HepG2 (cell line): ENCODE measurements at regions not wholly inside any gene's neighbourhood (a gene's known extent, or its start where the extent isn't known, plus 50 kb on each side); places are given as distances from the start of the nearest gene placed in this dataset.

ENCODE experiments used
- ATAC-seq: fragments of 200-7000 bp; cut with Tn5 transposase; 3 replicates; pipeline ENCODE4 v1.9.1; 2020; ENCODE audit warnings: mild to moderate bottlenecking, moderate library complexity
- BruUV-seq: library from RNA; stranded (reverse); fragments of 400-500 nt; replicated peaks from 2 replicates; lab custom pipeline; 2021; lab: Mats Ljungman, UMichigan
- CTCF ChIA-PET: fragments of 300-600 bp; formaldehyde crosslinking; extraction: SDS; loops from one replicate; lab custom pipeline; 2021; ENCODE audit warnings: low total read pairs, inconsistent platforms, low intra/inter-chr PET ratio; lab: Yijun Ruan, JAX
- POLR2A ChIA-PET: fragments of 350-600 bp; sonication (Branson Sonifier 250); formaldehyde crosslinking; loops from one replicate; lab custom pipeline; 2020; ENCODE audit warnings: antibody characterized with exemption, inconsistent platforms; lab: Yijun Ruan, JAX
- DNase-seq: peaks from one replicate; pipeline ENCODE4 v3.0.0-alpha.2; 2015; ENCODE audit warnings: low spot score
- FAIRE-seq: peaks from 3 replicates; lab custom pipeline; 2011; peaks lifted over from hg19 to GRCh38; lab: Jason Lieb, UNC
- H2AFZ ChIP-seq: one replicate; pipeline ENCODE4 v1.6.1; 2011; ENCODE audit warnings: low read length, inconsistent platforms
- H3K27ac ChIP-seq: fragments of 300-600 bp; 3 replicates; pipeline ENCODE4 v1.8.0; 2011; ENCODE audit warnings: mixed run types, mild to moderate bottlenecking, mixed read lengths, low read length, inconsistent platforms; ENCODE audit not compliant: insufficient read depth; ENCODE audit errors: extremely low read length
- H3K27me3 ChIP-seq, 2 experiments: fragments of 200-600 bp in 1 of 2; 2 replicates in 1 of 2; 3 replicates in 1 of 2; pipeline versions ENCODE4 v1.6.0 to v1.8.0; 2011; ENCODE audit warnings: low read length in 2 of 2, mild to moderate bottlenecking in 2 of 2, moderate library complexity in 2 of 2, inconsistent platforms in 1 of 2; ENCODE audit not compliant: insufficient read depth in 2 of 2, control insufficient read depth in 1 of 2
- H3K36me3 ChIP-seq, 2 experiments: fragments of 200-600 bp in 1 of 2; replicated peaks in 1 of 2; 2 replicates in 1 of 2; 3 replicates in 1 of 2; pipeline versions ENCODE4 v1.5.1 to v1.8.0; 2011; ENCODE audit warnings: low read length in 2 of 2, inconsistent platforms in 1 of 2; ENCODE audit not compliant: insufficient read depth in 2 of 2, control insufficient read depth in 1 of 2
- H3K4me1 ChIP-seq: 2 replicates; pipeline ENCODE4 v1.5.1; 2012; ENCODE audit warnings: low read length, inconsistent platforms; ENCODE audit not compliant: insufficient read depth
- H3K4me2 ChIP-seq: 2 replicates; pipeline ENCODE4 v1.6.0; 2011; ENCODE audit warnings: low read depth, low read length, inconsistent platforms
- H3K4me3 ChIP-seq, 3 experiments: fragments of 200-600 bp in 1 of 3; sonication (generic), shearing (Covaris generic) in 1 of 3; replicated peaks in 1 of 3; 2 replicates each; pipeline ENCODE4 v1.5.1; 2011 to 2016; ENCODE audit warnings: low read length in 3 of 3, inconsistent platforms in 2 of 3, low read depth in 2 of 3, mild to moderate bottlenecking in 2 of 3, control low read depth in 1 of 3, mixed read lengths in 1 of 3; ENCODE audit not compliant: insufficient read depth in 1 of 3
- H3K79me2 ChIP-seq: one replicate; pipeline ENCODE4 v1.6.1; 2011; ENCODE audit warnings: low read length, inconsistent platforms; ENCODE audit not compliant: insufficient read depth
- H3K9ac ChIP-seq: 2 replicates; pipeline ENCODE4 v1.6.0; 2011; ENCODE audit warnings: mild to moderate bottlenecking, low read depth, low read length, inconsistent platforms; ENCODE audit not compliant: insufficient read depth
- H3K9me3 ChIP-seq: 2 replicates; pipeline ENCODE4 v1.5.1; 2012; ENCODE audit warnings: mild to moderate bottlenecking, low read length
- H4K20me1 ChIP-seq: 2 replicates; pipeline ENCODE4 v1.6.0; 2011; ENCODE audit warnings: inconsistent platforms, mild to moderate bottlenecking, low read length, moderate library complexity; ENCODE audit not compliant: insufficient read depth
- CENPBD1 ChIP-seq: sonication (generic); formaldehyde crosslinking; IDR thresholded peaks from 2 replicates; pipeline ENCODE4 v1.8.0; 2022; ENCODE audit warnings: missing genetic modification reagents, low read depth, mild to moderate bottlenecking, borderline replicate concordance
- ELF4 ChIP-seq: sonication (generic); formaldehyde crosslinking; IDR thresholded peaks from 2 replicates; pipeline ENCODE4 v1.5.0; 2020; ENCODE audit warnings: missing genetic modification reagents, mild to moderate bottlenecking, moderate library complexity, borderline replicate concordance
- IRF2 ChIP-seq: IDR thresholded peaks from 2 replicates; pipeline ENCODE4 v1.6.1; 2018; ENCODE audit warnings: missing genetic modification reagents, missing compliant biosample characterization
- LBX2 ChIP-seq: sonication (generic); formaldehyde crosslinking; IDR thresholded peaks from 2 replicates; pipeline ENCODE4 v1.5.0; 2020; ENCODE audit warnings: missing genetic modification reagents, mild to moderate bottlenecking, borderline replicate concordance
- MEF2D ChIP-seq: sonication (generic); formaldehyde crosslinking; IDR thresholded peaks from 2 replicates; pipeline ENCODE4 v1.5.1; 2020; ENCODE audit warnings: mild to moderate bottlenecking, missing genetic modification reagents
- MTERF4 ChIP-seq: sonication (generic); formaldehyde crosslinking; IDR thresholded peaks from 2 replicates; pipeline ENCODE4 v1.8.0; 2023; ENCODE audit warnings: mild to moderate bottlenecking, missing genetic modification reagents
- POGK ChIP-seq: sonication (generic); formaldehyde crosslinking; conservative IDR thresholded peaks from 2 replicates; pipeline ENCODE4 v1.8.0; 2022; ENCODE audit warnings: mild to moderate bottlenecking, moderate library complexity, missing genetic modification reagents
- SP1 ChIP-seq, 2 experiments: fragments of 450-650 bp in 1 of 2; sonication (generic) in 1 of 2; formaldehyde crosslinking in 1 of 2; IDR thresholded peaks; 2 replicates each; pipeline versions ENCODE4 v1.4.0 to v1.6.1; 2016 to 2020; ENCODE audit warnings: missing genetic modification reagents in 1 of 2
- ZNF136 ChIP-seq: sonication (generic); formaldehyde crosslinking; IDR thresholded peaks from 2 replicates; pipeline ENCODE4 v1.8.1; 2022; ENCODE audit warnings: low read depth, mild to moderate bottlenecking, moderate library complexity, missing genetic modification reagents
- ZNF354B ChIP-seq: sonication (generic); formaldehyde crosslinking; IDR thresholded peaks from 2 replicates; pipeline ENCODE4 v1.8.0; 2022; ENCODE audit warnings: mild to moderate bottlenecking, missing genetic modification reagents
- ZNF460 ChIP-seq: sonication (generic); formaldehyde crosslinking; IDR thresholded peaks from 2 replicates; pipeline ENCODE4 v1.5.1; 2020; ENCODE audit warnings: missing genetic modification reagents, mild to moderate bottlenecking, borderline replicate concordance
- ZNF646 ChIP-seq: sonication (generic); formaldehyde crosslinking; IDR thresholded peaks from 2 replicates; pipeline ENCODE4 v1.9.0; 2021; ENCODE audit warnings: mild to moderate bottlenecking, missing genetic modification reagents
- ZNF891 ChIP-seq: sonication (generic); formaldehyde crosslinking; IDR thresholded peaks from 2 replicates; pipeline ENCODE4 v1.5.0; 2020; ENCODE audit warnings: mild to moderate bottlenecking, missing genetic modification reagents
- WGBS: methylation state at CpG from one replicate; pipeline ENCODE4 v1.1.6; 2017; ENCODE audit warnings: low lambda C conversion rate; 5-methylcytosine and 5-hydroxymethylcytosine counted together
- in situ Hi-C: cut with HindIII; loops from 2 replicates; pipeline ENCODE4 v1.10.0; 2017; ENCODE audit warnings: low pct_unique_long_range_greater_than_20kb; ENCODE audit not compliant: extremely low pct_ligation_motif_present
- intact Hi-C: fragments of 100-400 bp; cut with micrococcal nuclease; formaldehyde crosslinking; loops from one replicate; pipeline ENCODE4 v1.10.0; 2022; ENCODE audit not compliant: unreplicated experiment

GRCh38 chr5:147072622-147073021 is 162.2 kb upstream of the STK32A start:
- ChIA-PET CTCF (no interaction called here), POLR2A (no interaction called here)
- in situ Hi-C loops, result no loop called here
- Histone ChIP-seq H3K79me2 (no peaks in the 10 kb centered on the region), H3K27me3 (no peaks in the 10 kb centered on the region), H3K9ac (no peak overlapping the region), H2AFZ (no peak overlapping the region), H3K9me3 (no peaks in the 10 kb centered on the region), H3K4me3 (no peak overlapping the region), H3K4me2 (no peak overlapping the region), H3K4me1 (peaks cover 12% of the 10 kb centered on the region), H3K27ac (no peak overlapping the region), H3K36me3 (no peaks in the 10 kb centered on the region), H4K20me1 (no peaks in the 10 kb centered on the region)
- 0% methylated on average over 2 of the region's 2 CpGs for WGBS
- intact Hi-C loops, result no loop called here
- DNase-seq (no peak), ATAC-seq (no peak), FAIRE-seq (no peak)
- BruUV-seq, result no TSS peak
- no peak for TF ChIP-seq MTERF4 (CRISPR knock-in tag)
- TF ChIP-seq SP1 (IDR thresholded peaks at IDR 0.05), result no peak
- TF ChIP-seq SP1 (CRISPR knock-in tag; IDR thresholded peaks at IDR 0.05), result no peak
- no peak for TF ChIP-seq ELF4 (CRISPR knock-in tag)
- TF ChIP-seq ZNF646 (CRISPR knock-in tag), result no peak
- TF ChIP-seq ZNF460, result no peak
- TF ChIP-seq ZNF891 (CRISPR knock-in tag), result no peak
- no peak for TF ChIP-seq ZNF354B (CRISPR knock-in tag)
- no peak for TF ChIP-seq IRF2 (CRISPR knock-in tag)
- no peak for TF ChIP-seq ZNF136 (CRISPR knock-in tag)
- TF ChIP-seq MEF2D (CRISPR knock-in tag), result no peak
- no peak for TF ChIP-seq POGK (CRISPR knock-in tag)
- TF ChIP-seq LBX2 (CRISPR knock-in tag), result no peak
- TF ChIP-seq CENPBD1, result no peak
